Naive B cell (primary cell): ENCODE measurements at regions not wholly inside any gene's neighbourhood (a gene's known extent, or its start where the extent isn't known, plus 50 kb on each side); places are given as distances from the start of the nearest gene placed in this dataset.

Experiments used
- ATAC-seq, 2 donors: fragments of 150-1000 bp; cut with Tn5 transposase; 2 replicates each; pipeline ENCODE4 v1.10.0; 2021; ENCODE audit warnings: low read depth in 2 of 2, mild to moderate bottlenecking in 2 of 2, moderate library complexity in 2 of 2
- DNase-seq: peaks from one replicate; pipeline ENCODE4 v3.0.0; 2022
- H3K27ac Mint-ChIP-seq, 6 donors: one replicate each; pipeline ENCODE4 v1.8.0; 2020 to 2022; ENCODE audit warnings: mild to moderate bottlenecking in 6 of 6, mixed read lengths in 6 of 6, moderate library complexity in 5 of 6, inconsistent platforms in 2 of 6
- H3K27me3 Mint-ChIP-seq, 3 donors: one replicate each; pipeline ENCODE4 v1.8.0; 2021 to 2022; ENCODE audit warnings: mixed read lengths in 3 of 3, mild to moderate bottlenecking in 1 of 3
- H3K36me3 Mint-ChIP-seq, 2 donors: one replicate each; pipeline ENCODE4 v1.8.0; 2020 to 2022; ENCODE audit warnings: mixed read lengths in 2 of 2, inconsistent platforms in 1 of 2, mild to moderate bottlenecking in 1 of 2
- H3K4me1 Mint-ChIP-seq, 3 donors: one replicate each; pipeline ENCODE4 v1.8.0; 2020 to 2022; ENCODE audit warnings: mixed read lengths in 3 of 3, inconsistent platforms in 1 of 3, mild to moderate bottlenecking in 1 of 3, moderate library complexity in 1 of 3
- H3K4me3 Mint-ChIP-seq, 8 donors: one replicate each; pipeline ENCODE4 v1.8.0; 2020 to 2022; ENCODE audit warnings: mild to moderate bottlenecking in 8 of 8, mixed read lengths in 8 of 8, moderate library complexity in 8 of 8, inconsistent platforms in 2 of 8
- H3K9me3 Mint-ChIP-seq, 7 donors: one replicate each; pipeline ENCODE4 v1.8.0; 2020 to 2022; ENCODE audit warnings: mixed read lengths in 7 of 7, mild to moderate bottlenecking in 5 of 7, inconsistent platforms in 2 of 7, moderate library complexity in 1 of 7

- DNase-seq (no peak), ATAC-seq (no peak)
- H3K27ac Mint-ChIP-seq, result no peak overlapping the region
- H3K36me3 Mint-ChIP-seq, result no peaks in the 10 kb centered on the region
- peaks cover 0 to 5% (median 0%) of the 10 kb centered on the region in 7 donors for H3K9me3 Mint-ChIP-seq
- H3K4me1 Mint-ChIP-seq, result no peaks in the 10 kb centered on the region
- no peaks in the 10 kb centered on the region for H3K27me3 Mint-ChIP-seq
- H3K4me3 Mint-ChIP-seq, result no peak overlapping the region
These were observed 682.9 kb upstream of the GALNTL6 start for GRCh38 chr4:171130256-171130801.

- H3K4me1 Mint-ChIP-seq, result no peaks in the 10 kb centered on the region
- ATAC-seq (no peak), DNase-seq (no peak)
- no peaks in the 10 kb centered on the region for H3K36me3 Mint-ChIP-seq
- peaks cover 0 to 3% (median 0%) of the 10 kb centered on the region in 7 donors for H3K9me3 Mint-ChIP-seq
- no peaks in the 10 kb centered on the region for H3K27me3 Mint-ChIP-seq
- H3K27ac Mint-ChIP-seq, result no peak overlapping the region
- no peak overlapping the region for H3K4me3 Mint-ChIP-seq
These were observed 695.1 kb upstream of the GALNTL6 start for GRCh38 chr4:171118091-171118490.

- no peaks in the 10 kb centered on the region for H3K9me3 Mint-ChIP-seq
- H3K4me1 Mint-ChIP-seq, result no peaks in the 10 kb centered on the region
- DNase-seq, result no peak
- H3K36me3 Mint-ChIP-seq, result no peaks in the 10 kb centered on the region
- H3K4me3 Mint-ChIP-seq, result no peak overlapping the region
- ATAC-seq, result no peak
- H3K27ac Mint-ChIP-seq, result no peak overlapping the region
- no peaks in the 10 kb centered on the region for H3K27me3 Mint-ChIP-seq
These were observed 695.7 kb upstream of the GALNTL6 start for GRCh38 chr4:171117457-171117856.

GRCh38 chr4:171101845-171102244 lies 711.4 kb upstream of the GALNTL6 start:
- peaks cover 0 to 19% (median 5%) of the 10 kb centered on the region in 7 donors for H3K9me3 Mint-ChIP-seq
- DNase-seq (no peak), ATAC-seq (no peak)
- no peak overlapping the region for H3K27ac Mint-ChIP-seq
- no peaks in the 10 kb centered on the region for H3K4me1 Mint-ChIP-seq
- H3K36me3 Mint-ChIP-seq, result no peaks in the 10 kb centered on the region
- no peak overlapping the region for H3K4me3 Mint-ChIP-seq
- no peaks in the 10 kb centered on the region for H3K27me3 Mint-ChIP-seq

GRCh38 chr4:171087089-171087488 lies 726.1 kb upstream of the GALNTL6 start:
- H3K27me3 Mint-ChIP-seq, result no peaks in the 10 kb centered on the region
- ATAC-seq (no peak), DNase-seq (no peak)
- no peaks in the 10 kb centered on the region for H3K4me1 Mint-ChIP-seq
- H3K36me3 Mint-ChIP-seq, result no peaks in the 10 kb centered on the region
- no peak overlapping the region for H3K4me3 Mint-ChIP-seq
- no peak overlapping the region for H3K27ac Mint-ChIP-seq
- peaks cover 0 to 17% (median 4%) of the 10 kb centered on the region in 7 donors for H3K9me3 Mint-ChIP-seq

GRCh38 chr4:171067422-171067821 lies 745.8 kb upstream of the GALNTL6 start:
- Mint-ChIP-seq H3K36me3 (no peaks in the 10 kb centered on the region), H3K27ac (no peak overlapping the region), H3K4me3 (no peak overlapping the region), H3K9me3 (peaks cover 0 to 19% (median 1%) of the 10 kb centered on the region in 7 donors), H3K27me3 (no peaks in the 10 kb centered on the region), H3K4me1 (no peaks in the 10 kb centered on the region)
- no peak for ATAC-seq
- DNase-seq, result no peak

- Mint-ChIP-seq H3K27me3 (peaks cover 0 to 4% (median 0%) of the 10 kb centered on the region in 3 donors), H3K27ac (no peak overlapping the region), H3K4me1 (no peaks in the 10 kb centered on the region), H3K36me3 (no peaks in the 10 kb centered on the region), H3K4me3 (no peak overlapping the region), H3K9me3 (peaks cover 0 to 2% (median 0%) of the 10 kb centered on the region in 7 donors)
- ATAC-seq (no peak), DNase-seq (no peak)
These were observed 763.8 kb upstream of the GALNTL6 start for GRCh38 chr4:171049380-171049779.

- no peak overlapping the region for H3K4me3 Mint-ChIP-seq
- peaks cover 0 to 5% (median 0%) of the 10 kb centered on the region in 7 donors for H3K9me3 Mint-ChIP-seq
- H3K27me3 Mint-ChIP-seq, result peaks cover 0 to 4% (median 0%) of the 10 kb centered on the region in 3 donors
- H3K4me1 Mint-ChIP-seq, result no peaks in the 10 kb centered on the region
- ATAC-seq, result no peak
- no peak for DNase-seq
- no peaks in the 10 kb centered on the region for H3K36me3 Mint-ChIP-seq
- H3K27ac Mint-ChIP-seq, result no peak overlapping the region
These were observed 770.1 kb upstream of the GALNTL6 start for GRCh38 chr4:171042989-171043524.

GRCh38 chr4:171035909-171036308 lies 777.3 kb upstream of the GALNTL6 start:
- no peak for DNase-seq
- no peak for ATAC-seq
- Mint-ChIP-seq H3K4me3 (no peak overlapping the region), H3K9me3 (no peaks in the 10 kb centered on the region), H3K4me1 (peaks cover 5 to 10% (median 5%) of the 10 kb centered on the region in 3 donors), H3K27ac (no peak overlapping the region), H3K27me3 (no peaks in the 10 kb centered on the region), H3K36me3 (no peaks in the 10 kb centered on the region)

- peak overlapping the region in 2 of 6 donors; percentile 30 to 42 for H3K27ac Mint-ChIP-seq
- no peaks in the 10 kb centered on the region for H3K27me3 Mint-ChIP-seq
- H3K4me3 Mint-ChIP-seq, result peak overlapping the region in 1 of 8 donors; percentile 30
- H3K9me3 Mint-ChIP-seq, result peaks cover 0 to 3% (median 0%) of the 10 kb centered on the region in 7 donors
- DNase-seq (no peak), ATAC-seq (peak in 1 of 2 donors; percentile 28)
- no peaks in the 10 kb centered on the region for H3K36me3 Mint-ChIP-seq
- peaks cover 5 to 11% (median 5%) of the 10 kb centered on the region in 3 donors for H3K4me1 Mint-ChIP-seq
These were observed 781.9 kb upstream of the GALNTL6 start for GRCh38 chr4:171031338-171031737.

- Mint-ChIP-seq H3K9me3 (peaks cover 0 to 3% (median 0%) of the 10 kb centered on the region in 7 donors), H3K36me3 (no peaks in the 10 kb centered on the region), H3K4me1 (peaks cover 0 to 14% (median 6%) of the 10 kb centered on the region in 3 donors), H3K27ac (no peak overlapping the region), H3K27me3 (no peaks in the 10 kb centered on the region), H3K4me3 (no peak overlapping the region)
- peak in 1 of 2 donors; percentile 20 for ATAC-seq
- DNase-seq, result no peak
These were observed 787.4 kb upstream of the GALNTL6 start for GRCh38 chr4:171025776-171026175.

- Mint-ChIP-seq H3K27ac (peak overlapping the region in 1 of 6 donors; percentile 56), H3K4me1 (peaks cover 0 to 14% (median 6%) of the 10 kb centered on the region in 3 donors), H3K4me3 (no peak overlapping the region), H3K36me3 (no peaks in the 10 kb centered on the region), H3K27me3 (no peaks in the 10 kb centered on the region), H3K9me3 (peaks cover 0 to 3% (median 0%) of the 10 kb centered on the region in 7 donors)
- ATAC-seq (no peak), DNase-seq (no peak)
These were observed 787.9 kb upstream of the GALNTL6 start for GRCh38 chr4:171025343-171025742.

- Mint-ChIP-seq H3K36me3 (no peaks in the 10 kb centered on the region), H3K4me3 (no peak overlapping the region), H3K9me3 (peaks cover 0 to 3% (median 0%) of the 10 kb centered on the region in 7 donors), H3K4me1 (peaks cover 0 to 14% (median 6%) of the 10 kb centered on the region in 3 donors), H3K27ac (no peak overlapping the region), H3K27me3 (no peaks in the 10 kb centered on the region)
- no peak for ATAC-seq
- no peak for DNase-seq
These were observed 788.4 kb upstream of the GALNTL6 start for GRCh38 chr4:171024720-171025303.

GRCh38 chr4:171022824-171023230 lies 790.4 kb upstream of the GALNTL6 start:
- Mint-ChIP-seq H3K4me3 (no peak overlapping the region), H3K4me1 (peaks cover 0 to 14% (median 6%) of the 10 kb centered on the region in 3 donors), H3K36me3 (no peaks in the 10 kb centered on the region), H3K9me3 (no peaks in the 10 kb centered on the region), H3K27ac (no peak overlapping the region), H3K27me3 (no peaks in the 10 kb centered on the region)
- no peak for DNase-seq
- ATAC-seq, result no peak
